HepG2 (cell line): ENCODE measurements at regions not wholly inside any gene's neighbourhood (a gene's known extent, or its start where the extent isn't known, plus 50 kb on each side); places are given as distances from the start of the nearest gene placed in this dataset.

Experiments
- ATAC-seq: fragments of 200-7000 bp; cut with Tn5 transposase; 3 replicates; pipeline ENCODE4 v1.9.1; 2020; ENCODE audit warnings: mild to moderate bottlenecking, moderate library complexity
- BruUV-seq: library from RNA; stranded (reverse); fragments of 400-500 nt; replicated peaks from 2 replicates; lab custom pipeline; 2021; lab: Mats Ljungman, UMichigan
- CTCF ChIA-PET: fragments of 300-600 bp; formaldehyde crosslinking; extraction: SDS; loops from one replicate; lab custom pipeline; 2021; ENCODE audit warnings: low total read pairs, inconsistent platforms, low intra/inter-chr PET ratio; lab: Yijun Ruan, JAX
- POLR2A ChIA-PET: fragments of 350-600 bp; sonication (Branson Sonifier 250); formaldehyde crosslinking; loops from one replicate; lab custom pipeline; 2020; ENCODE audit warnings: antibody characterized with exemption, inconsistent platforms; lab: Yijun Ruan, JAX
- DNase-seq: peaks from one replicate; pipeline ENCODE4 v3.0.0-alpha.2; 2015; ENCODE audit warnings: low spot score
- FAIRE-seq: peaks from 3 replicates; lab custom pipeline; 2011; peaks lifted over from hg19 to GRCh38; lab: Jason Lieb, UNC
- H2AFZ ChIP-seq: one replicate; pipeline ENCODE4 v1.6.1; 2011; ENCODE audit warnings: low read length, inconsistent platforms
- H3K27ac ChIP-seq: fragments of 300-600 bp; 3 replicates; pipeline ENCODE4 v1.8.0; 2011; ENCODE audit warnings: mixed run types, mild to moderate bottlenecking, mixed read lengths, low read length, inconsistent platforms; ENCODE audit not compliant: insufficient read depth; ENCODE audit errors: extremely low read length
- H3K27me3 ChIP-seq, 2 experiments: fragments of 200-600 bp in 1 of 2; 2 replicates in 1 of 2; 3 replicates in 1 of 2; pipeline versions ENCODE4 v1.6.0 to v1.8.0; 2011; ENCODE audit warnings: low read length in 2 of 2, mild to moderate bottlenecking in 2 of 2, moderate library complexity in 2 of 2, inconsistent platforms in 1 of 2; ENCODE audit not compliant: insufficient read depth in 2 of 2, control insufficient read depth in 1 of 2
- H3K36me3 ChIP-seq, 2 experiments: fragments of 200-600 bp in 1 of 2; replicated peaks in 1 of 2; 2 replicates in 1 of 2; 3 replicates in 1 of 2; pipeline versions ENCODE4 v1.5.1 to v1.8.0; 2011; ENCODE audit warnings: low read length in 2 of 2, inconsistent platforms in 1 of 2; ENCODE audit not compliant: insufficient read depth in 2 of 2, control insufficient read depth in 1 of 2
- H3K4me1 ChIP-seq: 2 replicates; pipeline ENCODE4 v1.5.1; 2012; ENCODE audit warnings: low read length, inconsistent platforms; ENCODE audit not compliant: insufficient read depth
- H3K4me2 ChIP-seq: 2 replicates; pipeline ENCODE4 v1.6.0; 2011; ENCODE audit warnings: low read depth, low read length, inconsistent platforms
- H3K4me3 ChIP-seq, 3 experiments: fragments of 200-600 bp in 1 of 3; sonication (generic), shearing (Covaris generic) in 1 of 3; replicated peaks in 1 of 3; 2 replicates each; pipeline ENCODE4 v1.5.1; 2011 to 2016; ENCODE audit warnings: low read length in 3 of 3, inconsistent platforms in 2 of 3, low read depth in 2 of 3, mild to moderate bottlenecking in 2 of 3, control low read depth in 1 of 3, mixed read lengths in 1 of 3; ENCODE audit not compliant: insufficient read depth in 1 of 3
- H3K79me2 ChIP-seq: one replicate; pipeline ENCODE4 v1.6.1; 2011; ENCODE audit warnings: low read length, inconsistent platforms; ENCODE audit not compliant: insufficient read depth
- H3K9ac ChIP-seq: 2 replicates; pipeline ENCODE4 v1.6.0; 2011; ENCODE audit warnings: mild to moderate bottlenecking, low read depth, low read length, inconsistent platforms; ENCODE audit not compliant: insufficient read depth
- H3K9me3 ChIP-seq: 2 replicates; pipeline ENCODE4 v1.5.1; 2012; ENCODE audit warnings: mild to moderate bottlenecking, low read length
- H4K20me1 ChIP-seq: 2 replicates; pipeline ENCODE4 v1.6.0; 2011; ENCODE audit warnings: inconsistent platforms, mild to moderate bottlenecking, low read length, moderate library complexity; ENCODE audit not compliant: insufficient read depth
- ASH2L ChIP-seq: fragments of 300-600, 200-600 bp; sonication (generic); IDR thresholded peaks from 2 replicates; pipeline ENCODE4 v1.7.0; 2017; ENCODE audit warnings: low read depth, mild to moderate bottlenecking, moderate library complexity, mixed read lengths, low read length; ENCODE audit not compliant: insufficient read length
- ATF7 ChIP-seq, 2 experiments: fragments of 450-650 bp in 1 of 2; sonication (generic) in 1 of 2; formaldehyde crosslinking in 1 of 2; IDR thresholded peaks; 2 replicates each; pipeline versions ENCODE4 v1.4.0 to v1.6.1; 2016 to 2020; ENCODE audit warnings: antibody characterized with exemption in 1 of 2, mild to moderate bottlenecking in 1 of 2, missing genetic modification reagents in 1 of 2
- FOSL1 ChIP-seq: sonication (generic); formaldehyde crosslinking; IDR thresholded peaks from 2 replicates; pipeline ENCODE4 v1.9.0; 2021; ENCODE audit warnings: missing genetic modification reagents, borderline replicate concordance
- FOSL2 ChIP-seq: sonication (generic); formaldehyde crosslinking; IDR thresholded peaks from 2 replicates; pipeline ENCODE4 v1.4.0; 2020; ENCODE audit warnings: missing genetic modification reagents
- HNRNPLL ChIP-seq: fragments of 200-400 bp; formaldehyde crosslinking; IDR thresholded peaks from 2 replicates; pipeline ENCODE4 v1.6.1; 2017; ENCODE audit warnings: mild to moderate bottlenecking, low read depth, low read length; ENCODE audit not compliant: poor library complexity, severe bottlenecking
- ISX ChIP-seq: sonication (generic); formaldehyde crosslinking; conservative IDR thresholded peaks from 2 replicates; pipeline ENCODE4 v1.5.0; 2020; ENCODE audit warnings: missing genetic modification reagents
- MAFF ChIP-seq: IDR thresholded peaks from 2 replicates; pipeline ENCODE4 v1.6.1; 2011; ENCODE audit warnings: low read depth, low read length, improper control_type of control experiment
- MAFK ChIP-seq, 2 experiments: IDR thresholded peaks in 1 of 2; conservative IDR thresholded peaks in 1 of 2; 2 replicates each; pipeline ENCODE4 v1.6.1; 2011; ENCODE audit warnings: improper control_type of control experiment in 2 of 2, low read length in 2 of 2
- NFIB ChIP-seq: sonication (generic); formaldehyde crosslinking; IDR thresholded peaks from 2 replicates; pipeline ENCODE4 v1.9.0; 2021; ENCODE audit warnings: missing genetic modification reagents, mild to moderate bottlenecking, borderline replicate concordance
- POLR2AphosphoS5 ChIP-seq: IDR thresholded peaks from 2 replicates; pipeline ENCODE4 v1.6.1; 2012; ENCODE audit warnings: low read depth, low read length
- ZBTB2 ChIP-seq: sonication (generic); formaldehyde crosslinking; IDR thresholded peaks from 2 replicates; pipeline ENCODE4 v1.8.0; 2022; ENCODE audit warnings: low read depth, missing genetic modification reagents
- ZFP36L1 ChIP-seq: sonication (generic); formaldehyde crosslinking; IDR thresholded peaks from 2 replicates; pipeline ENCODE4 v1.8.0; 2022; ENCODE audit warnings: mild to moderate bottlenecking, missing genetic modification reagents, moderate library complexity
- WGBS: methylation state at CpG from one replicate; pipeline ENCODE4 v1.1.6; 2017; ENCODE audit warnings: low lambda C conversion rate; 5-methylcytosine and 5-hydroxymethylcytosine counted together
- in situ Hi-C: cut with HindIII; loops from 2 replicates; pipeline ENCODE4 v1.10.0; 2017; ENCODE audit warnings: low pct_unique_long_range_greater_than_20kb; ENCODE audit not compliant: extremely low pct_ligation_motif_present
- intact Hi-C: fragments of 100-400 bp; cut with micrococcal nuclease; formaldehyde crosslinking; loops from one replicate; pipeline ENCODE4 v1.10.0; 2022; ENCODE audit not compliant: unreplicated experiment

DNA sequence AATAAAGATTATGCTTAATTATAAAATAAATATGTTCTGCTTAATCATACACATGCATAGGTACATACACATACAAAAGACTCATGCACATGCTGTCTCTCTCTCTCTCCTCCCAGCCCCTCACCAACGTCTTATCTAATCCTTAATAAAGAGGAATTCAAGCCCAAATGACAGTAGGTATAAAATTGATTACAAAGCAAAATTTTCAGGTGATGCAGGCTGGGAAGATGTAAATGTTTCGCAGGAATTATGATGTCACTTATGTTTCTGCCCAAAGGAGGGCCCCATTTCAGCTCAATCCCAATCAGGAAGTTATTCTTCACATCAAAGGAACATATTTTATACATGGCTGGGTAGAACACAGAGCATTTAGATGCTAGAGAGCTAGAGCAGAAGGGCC is 284.6 kb upstream of the ID4 start:
- DNase-seq (no peak), FAIRE-seq (no peak), ATAC-seq (no peak)
- CTCF ChIA-PET, result no interaction called here
- in situ Hi-C loops, result no loop called here
- Histone ChIP-seq H3K9ac (no peak overlapping the region), H3K4me2 (no peak overlapping the region), H3K27me3 (no peaks in the 10 kb centered on the region; a peak in 1 of 5 replicates), H3K9me3 (no peaks in the 10 kb centered on the region), H3K4me1 (no peaks in the 10 kb centered on the region), H3K27ac (no peak overlapping the region), H3K79me2 (no peaks in the 10 kb centered on the region), H4K20me1 (no peaks in the 10 kb centered on the region), H2AFZ (no peak overlapping the region), H3K4me3 (no peak overlapping the region), H3K36me3 (no peaks in the 10 kb centered on the region)
- POLR2A ChIA-PET, result no interaction called here
- no TSS peak for BruUV-seq
- 15% methylated on average over 2 of the region's 2 CpGs for WGBS
- TF ChIP-seq MAFK (conservative IDR thresholded peaks at IDR 0.05 in 1 of 2, IDR thresholded peaks at IDR 0.05 in 1 of 2; ENCODE audit: low read length in 2 of 2), result peak; percentile 81 to 84
- peak; percentile 74 for TF ChIP-seq MAFF
- no peak for TF ChIP-seq POLR2AphosphoS5
- 0 out of 2 replicates have a peak, but pooled peaks have one; percentile 4 for TF ChIP-seq ATF7 (IDR thresholded peaks at IDR 0.05)
- TF ChIP-seq ATF7 (CRISPR knock-in tag; IDR thresholded peaks at IDR 0.05), result no peak
- intact Hi-C loops, result no loop called here

GRCh38 chr6:19554356-19555225 is 282.6 kb upstream of the ID4 start:
- no TSS peak for BruUV-seq
- H4K20me1 ChIP-seq, result no peaks in the 10 kb centered on the region
- ATAC-seq (no peak), DNase-seq (no peak), FAIRE-seq (no peak)
- no peaks in the 10 kb centered on the region for H3K9me3 ChIP-seq
- no peaks in the 10 kb centered on the region for H3K36me3 ChIP-seq
- no peaks in the 10 kb centered on the region for H3K4me1 ChIP-seq
- intact Hi-C loops, result no loop called here
- H3K79me2 ChIP-seq, result no peaks in the 10 kb centered on the region
- H3K4me3 ChIP-seq, result no peak overlapping the region
- no peaks in the 10 kb centered on the region; a peak in 1 of 5 replicates for H3K27me3 ChIP-seq
- TF ChIP-seq FOSL1 (CRISPR knock-in tag) (no peak), ASH2L (no peak), ZFP36L1 (CRISPR knock-in tag) (no peak), HNRNPLL (no peak), ISX (CRISPR knock-in tag) (no peak), FOSL2 (CRISPR knock-in tag) (no peak), NFIB (CRISPR knock-in tag) (no peak), ZBTB2 (CRISPR knock-in tag) (no peak)
- TF ChIP-seq, all 625 proteins: peak for 0
- Histone ChIP-seq H3K4me2 (no peak overlapping the region), H2AFZ (no peak overlapping the region), H3K27ac (no peak overlapping the region), H3K9ac (no peak overlapping the region)
- POLR2A ChIA-PET, result no interaction called here
- 16% methylated on average over 9 of the region's 9 CpGs for WGBS
- in situ Hi-C loops, result no loop called here
- CTCF ChIA-PET, result no interaction called here
